GM19240 (cell line): ENCODE measurements at regions not wholly inside any gene's neighbourhood (a gene's known extent, or its start where the extent isn't known, plus 50 kb on each side); places are given as distances from the start of the nearest gene placed in this dataset.

Experiments used
- DNase-seq: peaks from one replicate; pipeline ENCODE4 v3.0.0; 2011; ENCODE audit warnings: low spot score; ENCODE audit not compliant: insufficient read length

- no peak for DNase-seq
Observed at GRCh38 chr12:39127401-39127800, 222.0 kb upstream of the CPNE8 start.

- DNase-seq = no peak
Observed at GRCh38 chr12:39125566-39125965, 220.2 kb upstream of the CPNE8 start.

GRCh38 chr12:39124768-39125167, 219.4 kb upstream of the CPNE8 start:
- DNase-seq = no peak

GRCh38 chr12:39123580-39124253, 218.3 kb upstream of the CPNE8 start:
- no peak for DNase-seq

- DNase-seq = no peak
Observed at GRCh38 chr12:39122562-39123204, 217.3 kb upstream of the CPNE8 start.

- no peak for DNase-seq
Observed at GRCh38 chr12:39116861-39117260, 211.5 kb upstream of the CPNE8 start.

- no peak for DNase-seq
Observed at GRCh38 chr12:39112064-39112463, 206.7 kb upstream of the CPNE8 start.

- no peak for DNase-seq
Observed at GRCh38 chr12:39105111-39105510, 199.7 kb upstream of the CPNE8 start.

GRCh38 chr12:39103552-39104165, 198.3 kb upstream of the CPNE8 start:
- peak; percentile 38 for DNase-seq

GRCh38 chr12:39102474-39103209, 197.3 kb upstream of the CPNE8 start:
- DNase-seq = no peak

- no peak for DNase-seq
Observed at GRCh38 chr12:39095636-39096330, 190.4 kb upstream of the CPNE8 start.

GRCh38 chr12:39081910-39082309, 176.5 kb upstream of the CPNE8 start:
- no peak for DNase-seq

GRCh38 chr12:39077226-39077625, 171.8 kb upstream of the CPNE8 start:
- DNase-seq = no peak

GRCh38 chr12:39074063-39074462, 168.7 kb upstream of the CPNE8 start:
- no peak for DNase-seq

GRCh38 chr12:39072658-39073057, 167.3 kb upstream of the CPNE8 start:
- DNase-seq = no peak

- no peak for DNase-seq
Observed at GRCh38 chr12:39071611-39072010, 166.2 kb upstream of the CPNE8 start.

GRCh38 chr12:39070775-39071174, 165.4 kb upstream of the CPNE8 start:
- no peak for DNase-seq

GRCh38 chr12:39065455-39065854, 160.1 kb upstream of the CPNE8 start:
- no peak for DNase-seq

- DNase-seq = no peak
Observed at GRCh38 chr12:39064708-39065107, 159.3 kb upstream of the CPNE8 start.

GRCh38 chr12:39062266-39062996, 157.0 kb upstream of the CPNE8 start:
- no peak for DNase-seq

- no peak for DNase-seq
Observed at GRCh38 chr12:39061576-39061975, 156.2 kb upstream of the CPNE8 start.
